ENCODE measurements at regions not wholly inside any gene's neighbourhood (a gene's known extent, or its start where the extent isn't known, plus 50 kb on each side); places are given as distances from the start of the nearest gene placed in this dataset.

GRCh38 chr3:177764377-177764912 lies 567.2 kb upstream of the TBL1XR1 start:
- no peaks in the 10 kb centered on the region for H3K36me3 ChIP-seq (ENCODE audit: control insufficient read depth in 5 of 5, insufficient read depth in 5 of 5, low read length in 5 of 5)
- H3K27me3 ChIP-seq (ENCODE audit: control insufficient read depth in 5 of 5, insufficient read depth in 4 of 5, low read length in 5 of 5): no peaks in the 10 kb centered on the region
- no peak overlapping the region for H3K9ac ChIP-seq (ENCODE audit: low read length in 5 of 5)
- no peak overlapping the region for H3K27ac ChIP-seq (ENCODE audit: low read depth, low read length)
- H3K4me3 ChIP-seq (ENCODE audit: low read depth in 1 of 5, low read length in 5 of 5): no peak overlapping the region
- peaks cover 0 to 7% (median 6%) of the 10 kb centered on the region in 5 donors for H3K9me3 ChIP-seq (ENCODE audit: control insufficient read depth in 5 of 5, low read length in 5 of 5)
- H3K4me1 ChIP-seq (ENCODE audit: control insufficient read depth in 5 of 5, insufficient read depth in 5 of 5, low read length in 5 of 5): no peaks in the 10 kb centered on the region

GRCh38 chr3:177764933-177765332 lies 567.7 kb upstream of the TBL1XR1 start:
- Histone ChIP-seq H3K27me3 (ENCODE audit: control insufficient read depth in 5 of 5, insufficient read depth in 4 of 5, low read length in 5 of 5) (no peaks in the 10 kb centered on the region), H3K9me3 (ENCODE audit: control insufficient read depth in 5 of 5, low read length in 5 of 5) (peaks cover 0 to 7% (median 6%) of the 10 kb centered on the region in 5 donors), H3K36me3 (ENCODE audit: control insufficient read depth in 5 of 5, insufficient read depth in 5 of 5, low read length in 5 of 5) (no peaks in the 10 kb centered on the region), H3K4me1 (ENCODE audit: control insufficient read depth in 5 of 5, insufficient read depth in 5 of 5, low read length in 5 of 5) (no peaks in the 10 kb centered on the region), H3K27ac (ENCODE audit: low read depth, low read length) (no peak overlapping the region), H3K4me3 (ENCODE audit: low read depth in 1 of 5, low read length in 5 of 5) (no peak overlapping the region), H3K9ac (ENCODE audit: low read length in 5 of 5) (no peak overlapping the region)

- H3K27ac ChIP-seq (ENCODE audit: low read depth, low read length): no peak overlapping the region
- no peaks in the 10 kb centered on the region for H3K27me3 ChIP-seq (ENCODE audit: control insufficient read depth in 5 of 5, insufficient read depth in 4 of 5, low read length in 5 of 5)
- peaks cover 0 to 7% (median 6%) of the 10 kb centered on the region in 5 donors for H3K9me3 ChIP-seq (ENCODE audit: control insufficient read depth in 5 of 5, low read length in 5 of 5)
- no peak overlapping the region for H3K4me3 ChIP-seq (ENCODE audit: low read depth in 1 of 5, low read length in 5 of 5)
- no peaks in the 10 kb centered on the region for H3K36me3 ChIP-seq (ENCODE audit: control insufficient read depth in 5 of 5, insufficient read depth in 5 of 5, low read length in 5 of 5)
- peaks cover 3 to 37% (median 33%) of the 10 kb centered on the region in 5 donors for H3K4me1 ChIP-seq (ENCODE audit: control insufficient read depth in 5 of 5, insufficient read depth in 5 of 5, low read length in 5 of 5)
- H3K9ac ChIP-seq (ENCODE audit: low read length in 5 of 5): no peak overlapping the region
These were observed 573.3 kb upstream of the TBL1XR1 start for GRCh38 chr3:177770383-177771230.

DNA sequence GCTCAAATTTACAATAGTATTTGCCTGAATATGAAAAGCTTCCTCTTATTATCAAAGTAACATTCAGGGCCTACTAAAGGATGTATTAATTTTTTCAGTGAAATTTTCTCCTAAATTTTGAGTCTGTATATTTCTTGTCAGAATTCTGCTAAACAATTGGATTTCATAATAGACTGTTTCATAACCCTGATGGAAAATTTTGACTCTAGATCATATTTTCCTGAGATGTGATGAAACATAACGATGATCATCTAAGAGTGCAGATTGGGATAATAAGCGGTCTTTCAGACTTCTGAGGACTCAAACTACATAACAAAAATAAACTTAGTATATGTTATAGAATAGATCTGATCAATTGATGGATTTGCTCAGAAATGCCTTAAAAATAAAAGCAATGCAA lies 574.5 kb upstream of the TBL1XR1 start:
- Histone ChIP-seq H3K4me1 (ENCODE audit: control insufficient read depth in 5 of 5, insufficient read depth in 5 of 5, low read length in 5 of 5) (peaks cover 3 to 41% (median 36%) of the 10 kb centered on the region in 5 donors), H3K36me3 (ENCODE audit: control insufficient read depth in 5 of 5, insufficient read depth in 5 of 5, low read length in 5 of 5) (no peaks in the 10 kb centered on the region), H3K27me3 (ENCODE audit: control insufficient read depth in 5 of 5, insufficient read depth in 4 of 5, low read length in 5 of 5) (no peaks in the 10 kb centered on the region), H3K9me3 (ENCODE audit: control insufficient read depth in 5 of 5, low read length in 5 of 5) (peaks cover 0 to 7% (median 6%) of the 10 kb centered on the region in 5 donors), H3K27ac (ENCODE audit: low read depth, low read length) (peak overlapping the region; percentile 52), H3K4me3 (ENCODE audit: low read depth in 1 of 5, low read length in 5 of 5) (no peak overlapping the region), H3K9ac (ENCODE audit: low read length in 5 of 5) (no peak overlapping the region)

- Histone ChIP-seq H3K9me3 (ENCODE audit: control insufficient read depth in 5 of 5, low read length in 5 of 5) (peaks cover 0 to 6% (median 4%) of the 10 kb centered on the region in 5 donors), H3K27me3 (ENCODE audit: control insufficient read depth in 5 of 5, insufficient read depth in 4 of 5, low read length in 5 of 5) (no peaks in the 10 kb centered on the region), H3K36me3 (ENCODE audit: control insufficient read depth in 5 of 5, insufficient read depth in 5 of 5, low read length in 5 of 5) (no peaks in the 10 kb centered on the region), H3K4me1 (ENCODE audit: control insufficient read depth in 5 of 5, insufficient read depth in 5 of 5, low read length in 5 of 5) (peaks cover 4 to 44% (median 36%) of the 10 kb centered on the region in 5 donors), H3K9ac (ENCODE audit: low read length in 5 of 5) (no peak overlapping the region), H3K27ac (ENCODE audit: low read depth, low read length) (peak overlapping the region; percentile 7), H3K4me3 (ENCODE audit: low read depth in 1 of 5, low read length in 5 of 5) (no peak overlapping the region)
These were observed 575.8 kb upstream of the TBL1XR1 start for GRCh38 chr3:177772908-177773557.

- H3K36me3 ChIP-seq (ENCODE audit: control insufficient read depth in 5 of 5, insufficient read depth in 5 of 5, low read length in 5 of 5): no peaks in the 10 kb centered on the region
- H3K27ac ChIP-seq (ENCODE audit: low read depth, low read length): peak overlapping the region; percentile 9
- no peaks in the 10 kb centered on the region for H3K9me3 ChIP-seq (ENCODE audit: control insufficient read depth in 5 of 5, low read length in 5 of 5)
- H3K27me3 ChIP-seq (ENCODE audit: control insufficient read depth in 5 of 5, insufficient read depth in 4 of 5, low read length in 5 of 5): no peaks in the 10 kb centered on the region
- H3K4me3 ChIP-seq (ENCODE audit: low read depth in 1 of 5, low read length in 5 of 5): no peak overlapping the region
- H3K9ac ChIP-seq (ENCODE audit: low read length in 5 of 5): no peak overlapping the region
- peaks cover 4 to 51% (median 37%) of the 10 kb centered on the region in 5 donors for H3K4me1 ChIP-seq (ENCODE audit: control insufficient read depth in 5 of 5, insufficient read depth in 5 of 5, low read length in 5 of 5)
These were observed 576.4 kb upstream of the TBL1XR1 start for GRCh38 chr3:177773717-177774116.

- no peak overlapping the region for H3K9ac ChIP-seq (ENCODE audit: low read length in 5 of 5)
- H3K36me3 ChIP-seq (ENCODE audit: control insufficient read depth in 5 of 5, insufficient read depth in 5 of 5, low read length in 5 of 5): no peaks in the 10 kb centered on the region
- no peaks in the 10 kb centered on the region for H3K27me3 ChIP-seq (ENCODE audit: control insufficient read depth in 5 of 5, insufficient read depth in 4 of 5, low read length in 5 of 5)
- H3K27ac ChIP-seq (ENCODE audit: low read depth, low read length): no peak overlapping the region
- no peaks in the 10 kb centered on the region for H3K9me3 ChIP-seq (ENCODE audit: control insufficient read depth in 5 of 5, low read length in 5 of 5)
- H3K4me3 ChIP-seq (ENCODE audit: low read depth in 1 of 5, low read length in 5 of 5): no peak overlapping the region
- peaks cover 2 to 45% (median 27%) of the 10 kb centered on the region in 5 donors for H3K4me1 ChIP-seq (ENCODE audit: control insufficient read depth in 5 of 5, insufficient read depth in 5 of 5, low read length in 5 of 5)
These were observed 579.4 kb upstream of the TBL1XR1 start for GRCh38 chr3:177776661-177777101.

DNA sequence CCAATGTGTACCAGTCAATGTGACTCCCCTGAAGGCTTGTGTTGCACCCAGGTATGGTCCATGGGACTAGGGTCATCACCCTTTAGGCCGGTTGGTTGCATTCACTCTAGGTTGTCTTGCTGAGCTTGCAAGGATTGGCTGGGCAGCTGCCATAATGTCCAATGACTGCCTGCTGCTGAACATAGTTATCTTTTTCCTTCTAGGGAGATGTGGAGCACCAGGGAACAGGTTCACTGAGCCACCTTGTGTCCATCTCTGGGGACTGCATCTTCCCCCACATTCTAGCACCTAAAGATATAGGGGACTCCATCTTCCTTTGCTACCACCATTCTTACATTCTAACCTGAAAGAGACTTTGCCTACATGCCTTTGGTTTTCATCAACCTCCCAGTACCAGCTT lies 580.4 kb upstream of the TBL1XR1 start:
- Histone ChIP-seq H3K9ac (ENCODE audit: low read length in 5 of 5) (no peak overlapping the region), H3K9me3 (ENCODE audit: control insufficient read depth in 5 of 5, low read length in 5 of 5) (no peaks in the 10 kb centered on the region), H3K27me3 (ENCODE audit: control insufficient read depth in 5 of 5, insufficient read depth in 4 of 5, low read length in 5 of 5) (no peaks in the 10 kb centered on the region), H3K4me1 (ENCODE audit: control insufficient read depth in 5 of 5, insufficient read depth in 5 of 5, low read length in 5 of 5) (peaks cover 2 to 45% (median 27%) of the 10 kb centered on the region in 5 donors), H3K27ac (ENCODE audit: low read depth, low read length) (no peak overlapping the region), H3K4me3 (ENCODE audit: low read depth in 1 of 5, low read length in 5 of 5) (no peak overlapping the region), H3K36me3 (ENCODE audit: control insufficient read depth in 5 of 5, insufficient read depth in 5 of 5, low read length in 5 of 5) (no peaks in the 10 kb centered on the region)

GRCh38 chr3:177778633-177779032 lies 581.4 kb upstream of the TBL1XR1 start:
- Histone ChIP-seq H3K27ac (ENCODE audit: low read depth, low read length) (no peak overlapping the region), H3K36me3 (ENCODE audit: control insufficient read depth in 5 of 5, insufficient read depth in 5 of 5, low read length in 5 of 5) (no peaks in the 10 kb centered on the region), H3K9me3 (ENCODE audit: control insufficient read depth in 5 of 5, low read length in 5 of 5) (no peaks in the 10 kb centered on the region), H3K4me1 (ENCODE audit: control insufficient read depth in 5 of 5, insufficient read depth in 5 of 5, low read length in 5 of 5) (peaks cover 2 to 37% (median 20%) of the 10 kb centered on the region in 5 donors), H3K27me3 (ENCODE audit: control insufficient read depth in 5 of 5, insufficient read depth in 4 of 5, low read length in 5 of 5) (no peaks in the 10 kb centered on the region), H3K9ac (ENCODE audit: low read length in 5 of 5) (no peak overlapping the region), H3K4me3 (ENCODE audit: low read depth in 1 of 5, low read length in 5 of 5) (no peak overlapping the region)

DNA sequence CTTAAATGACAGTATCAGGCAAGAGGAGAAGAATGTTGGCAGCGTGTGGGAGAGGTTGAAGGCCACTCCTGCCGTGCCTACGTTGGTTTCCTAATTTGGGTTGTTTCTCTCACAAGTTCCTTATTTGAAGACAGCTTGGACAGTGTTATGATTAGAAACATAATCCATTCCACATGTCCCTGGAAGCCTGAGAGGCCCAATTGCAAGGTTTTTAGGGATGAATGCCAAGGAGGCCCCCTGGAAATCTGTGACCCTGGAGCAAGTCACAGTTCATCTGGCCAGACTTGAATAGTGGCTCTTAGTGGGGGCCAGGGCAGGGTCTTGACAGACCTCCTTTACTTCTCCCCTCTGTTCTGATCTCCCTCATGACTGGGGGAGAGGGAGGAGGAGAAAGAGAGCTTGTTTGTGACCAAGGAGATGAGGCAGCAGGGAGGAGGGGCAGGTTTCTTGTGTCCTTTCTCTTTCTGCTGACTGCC lies 584.4 kb upstream of the TBL1XR1 start:
- Histone ChIP-seq H3K27me3 (ENCODE audit: control insufficient read depth in 5 of 5, insufficient read depth in 4 of 5, low read length in 5 of 5) (no peaks in the 10 kb centered on the region), H3K27ac (ENCODE audit: low read depth, low read length) (peak overlapping the region; percentile 21), H3K36me3 (ENCODE audit: control insufficient read depth in 5 of 5, insufficient read depth in 5 of 5, low read length in 5 of 5) (no peaks in the 10 kb centered on the region), H3K9me3 (ENCODE audit: control insufficient read depth in 5 of 5, low read length in 5 of 5) (no peaks in the 10 kb centered on the region), H3K9ac (ENCODE audit: low read length in 5 of 5) (no peak overlapping the region), H3K4me3 (ENCODE audit: low read depth in 1 of 5, low read length in 5 of 5) (no peak overlapping the region), H3K4me1 (ENCODE audit: control insufficient read depth in 5 of 5, insufficient read depth in 5 of 5, low read length in 5 of 5) (peaks cover 2 to 26% (median 12%) of the 10 kb centered on the region in 5 donors)
